SK-N-SH (cell line): ENCODE measurements at regions not wholly inside any gene's neighbourhood (a gene's known extent, or its start where the extent isn't known, plus 50 kb on each side); places are given as distances from the start of the nearest gene placed in this dataset.

Source experiments
- CHD2 ChIP-seq: fragments of 150-350 bp; IDR thresholded peaks from 2 replicates; pipeline ENCODE4 v1.6.1; 2018; ENCODE audit warnings: low read length; ENCODE audit not compliant: partially characterized antibody
- EP300 ChIP-seq, 2 experiments: IDR thresholded peaks; 2 replicates each; pipeline versions ENCODE4 v1.4.0 to v1.6.1; 2012; ENCODE audit warnings: borderline replicate concordance in 1 of 2, low read depth in 1 of 2, low read length in 1 of 2
- JUND ChIP-seq: IDR thresholded peaks from 2 replicates; pipeline ENCODE4 v1.4.0; 2012
- POLR2AphosphoS5 ChIP-seq: IDR thresholded peaks from 2 replicates; pipeline ENCODE4 v1.6.1; 2012; ENCODE audit warnings: low read depth, low read length
- RAD21 ChIP-seq: IDR thresholded peaks from 2 replicates; pipeline ENCODE4 v1.6.1; 2012; ENCODE audit warnings: mild to moderate bottlenecking, low read length
- RFX5 ChIP-seq: IDR thresholded peaks from 2 replicates; pipeline ENCODE4 v1.6.1; 2012; ENCODE audit warnings: mild to moderate bottlenecking, improper control_type of control experiment, low read length
- TAF1 ChIP-seq: IDR thresholded peaks from 2 replicates; pipeline ENCODE4 v1.6.1; 2012; ENCODE audit warnings: low read depth, mild to moderate bottlenecking, low read length, moderate library complexity, borderline replicate concordance
- TCF12 ChIP-seq: IDR thresholded peaks from 2 replicates; pipeline ENCODE4 v1.4.0; 2012
- TF ChIP-seq, protein P1 (sequence below): fragments of 200-600 bp; sonication (generic); IDR thresholded peaks from 2 replicates; pipeline ENCODE4 v1.6.1; 2017; ENCODE audit warnings: antibody characterized with exemption, mild to moderate bottlenecking, moderate library complexity
- TF ChIP-seq, protein P2 (sequence below): fragments of 150-350 bp; IDR thresholded peaks from 2 replicates; pipeline ENCODE4 v1.6.1; 2017; ENCODE audit warnings: antibody characterized with exemption, low read length, low read depth, borderline replicate concordance
- TF ChIP-seq, protein P3 (sequence below): IDR thresholded peaks from 2 replicates; pipeline ENCODE4; 2012
- TF ChIP-seq, protein P4 (sequence below): IDR thresholded peaks from 2 replicates; pipeline ENCODE4 v1.4.0; 2012; ENCODE audit warnings: low read depth
- TF ChIP-seq, protein P5 (sequence below): IDR thresholded peaks from 2 replicates; pipeline ENCODE4 v1.6.1; 2012; ENCODE audit warnings: mild to moderate bottlenecking, low read depth, low read length, moderate library complexity

DNA sequence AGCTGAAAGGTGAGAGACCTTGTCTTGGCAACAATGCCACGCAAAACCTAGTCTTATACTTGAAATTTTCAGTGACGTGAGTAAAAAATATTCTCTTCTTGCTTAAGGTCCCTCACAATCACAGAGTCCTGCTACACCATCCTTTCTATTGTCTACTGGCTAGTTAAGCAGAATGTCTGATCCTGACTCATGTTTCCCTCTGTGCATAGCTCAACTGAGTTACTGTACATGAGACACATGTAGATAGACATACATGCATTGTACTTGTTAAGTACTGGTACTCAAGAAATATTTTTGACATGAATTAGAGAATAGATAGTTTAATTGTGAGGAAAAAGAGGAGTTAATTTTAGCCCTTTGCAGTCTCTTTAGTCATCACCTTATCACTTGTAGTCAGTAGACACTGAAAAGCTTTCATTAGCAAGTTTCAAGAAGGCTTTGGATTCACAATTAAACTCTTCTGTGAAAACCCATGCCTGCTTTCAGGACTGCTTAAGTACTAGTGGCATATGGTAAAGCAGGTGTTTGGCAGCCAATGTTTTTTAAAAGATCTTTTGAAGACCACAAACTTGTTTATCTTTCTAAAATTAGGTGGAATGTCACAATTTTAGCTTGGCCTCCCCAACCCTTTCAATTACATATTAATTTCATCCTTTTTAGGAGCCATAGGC is 158.7 kb upstream of the CCDC150 start:
- TF ChIP-seq, protein P1, sequence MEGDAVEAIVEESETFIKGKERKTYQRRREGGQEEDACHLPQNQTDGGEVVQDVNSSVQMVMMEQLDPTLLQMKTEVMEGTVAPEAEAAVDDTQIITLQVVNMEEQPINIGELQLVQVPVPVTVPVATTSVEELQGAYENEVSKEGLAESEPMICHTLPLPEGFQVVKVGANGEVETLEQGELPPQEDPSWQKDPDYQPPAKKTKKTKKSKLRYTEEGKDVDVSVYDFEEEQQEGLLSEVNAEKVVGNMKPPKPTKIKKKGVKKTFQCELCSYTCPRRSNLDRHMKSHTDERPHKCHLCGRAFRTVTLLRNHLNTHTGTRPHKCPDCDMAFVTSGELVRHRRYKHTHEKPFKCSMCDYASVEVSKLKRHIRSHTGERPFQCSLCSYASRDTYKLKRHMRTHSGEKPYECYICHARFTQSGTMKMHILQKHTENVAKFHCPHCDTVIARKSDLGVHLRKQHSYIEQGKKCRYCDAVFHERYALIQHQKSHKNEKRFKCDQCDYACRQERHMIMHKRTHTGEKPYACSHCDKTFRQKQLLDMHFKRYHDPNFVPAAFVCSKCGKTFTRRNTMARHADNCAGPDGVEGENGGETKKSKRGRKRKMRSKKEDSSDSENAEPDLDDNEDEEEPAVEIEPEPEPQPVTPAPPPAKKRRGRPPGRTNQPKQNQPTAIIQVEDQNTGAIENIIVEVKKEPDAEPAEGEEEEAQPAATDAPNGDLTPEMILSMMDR: no peak
- TF ChIP-seq POLR2AphosphoS5 (no peak), RFX5 (no peak), CHD2 (no peak), TAF1 (no peak), TCF12 (no peak), EP300 (IDR thresholded peaks at IDR 0.05; ENCODE audit: borderline replicate concordance in 1 of 2, low read depth in 1 of 2, low read length in 1 of 2) (no peak), JUND (no peak), RAD21 (no peak)
- TF ChIP-seq, protein P2, sequence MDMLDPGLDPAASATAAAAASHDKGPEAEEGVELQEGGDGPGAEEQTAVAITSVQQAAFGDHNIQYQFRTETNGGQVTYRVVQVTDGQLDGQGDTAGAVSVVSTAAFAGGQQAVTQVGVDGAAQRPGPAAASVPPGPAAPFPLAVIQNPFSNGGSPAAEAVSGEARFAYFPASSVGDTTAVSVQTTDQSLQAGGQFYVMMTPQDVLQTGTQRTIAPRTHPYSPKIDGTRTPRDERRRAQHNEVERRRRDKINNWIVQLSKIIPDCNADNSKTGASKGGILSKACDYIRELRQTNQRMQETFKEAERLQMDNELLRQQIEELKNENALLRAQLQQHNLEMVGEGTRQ: no peak
- TF ChIP-seq, protein P3, sequence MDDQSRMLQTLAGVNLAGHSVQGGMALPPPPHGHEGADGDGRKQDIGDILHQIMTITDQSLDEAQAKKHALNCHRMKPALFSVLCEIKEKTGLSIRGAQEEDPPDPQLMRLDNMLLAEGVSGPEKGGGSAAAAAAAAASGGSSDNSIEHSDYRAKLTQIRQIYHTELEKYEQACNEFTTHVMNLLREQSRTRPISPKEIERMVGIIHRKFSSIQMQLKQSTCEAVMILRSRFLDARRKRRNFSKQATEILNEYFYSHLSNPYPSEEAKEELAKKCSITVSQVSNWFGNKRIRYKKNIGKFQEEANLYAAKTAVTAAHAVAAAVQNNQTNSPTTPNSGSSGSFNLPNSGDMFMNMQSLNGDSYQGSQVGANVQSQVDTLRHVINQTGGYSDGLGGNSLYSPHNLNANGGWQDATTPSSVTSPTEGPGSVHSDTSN: no peak
- TF ChIP-seq, protein P4, sequence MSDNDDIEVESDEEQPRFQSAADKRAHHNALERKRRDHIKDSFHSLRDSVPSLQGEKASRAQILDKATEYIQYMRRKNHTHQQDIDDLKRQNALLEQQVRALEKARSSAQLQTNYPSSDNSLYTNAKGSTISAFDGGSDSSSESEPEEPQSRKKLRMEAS: no peak
- TF ChIP-seq, protein P5, sequence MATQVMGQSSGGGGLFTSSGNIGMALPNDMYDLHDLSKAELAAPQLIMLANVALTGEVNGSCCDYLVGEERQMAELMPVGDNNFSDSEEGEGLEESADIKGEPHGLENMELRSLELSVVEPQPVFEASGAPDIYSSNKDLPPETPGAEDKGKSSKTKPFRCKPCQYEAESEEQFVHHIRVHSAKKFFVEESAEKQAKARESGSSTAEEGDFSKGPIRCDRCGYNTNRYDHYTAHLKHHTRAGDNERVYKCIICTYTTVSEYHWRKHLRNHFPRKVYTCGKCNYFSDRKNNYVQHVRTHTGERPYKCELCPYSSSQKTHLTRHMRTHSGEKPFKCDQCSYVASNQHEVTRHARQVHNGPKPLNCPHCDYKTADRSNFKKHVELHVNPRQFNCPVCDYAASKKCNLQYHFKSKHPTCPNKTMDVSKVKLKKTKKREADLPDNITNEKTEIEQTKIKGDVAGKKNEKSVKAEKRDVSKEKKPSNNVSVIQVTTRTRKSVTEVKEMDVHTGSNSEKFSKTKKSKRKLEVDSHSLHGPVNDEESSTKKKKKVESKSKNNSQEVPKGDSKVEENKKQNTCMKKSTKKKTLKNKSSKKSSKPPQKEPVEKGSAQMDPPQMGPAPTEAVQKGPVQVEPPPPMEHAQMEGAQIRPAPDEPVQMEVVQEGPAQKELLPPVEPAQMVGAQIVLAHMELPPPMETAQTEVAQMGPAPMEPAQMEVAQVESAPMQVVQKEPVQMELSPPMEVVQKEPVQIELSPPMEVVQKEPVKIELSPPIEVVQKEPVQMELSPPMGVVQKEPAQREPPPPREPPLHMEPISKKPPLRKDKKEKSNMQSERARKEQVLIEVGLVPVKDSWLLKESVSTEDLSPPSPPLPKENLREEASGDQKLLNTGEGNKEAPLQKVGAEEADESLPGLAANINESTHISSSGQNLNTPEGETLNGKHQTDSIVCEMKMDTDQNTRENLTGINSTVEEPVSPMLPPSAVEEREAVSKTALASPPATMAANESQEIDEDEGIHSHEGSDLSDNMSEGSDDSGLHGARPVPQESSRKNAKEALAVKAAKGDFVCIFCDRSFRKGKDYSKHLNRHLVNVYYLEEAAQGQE: no peak
